GM12873 (cell line): ENCODE measurements at regions not wholly inside any gene's neighbourhood (a gene's known extent, or its start where the extent isn't known, plus 50 kb on each side); places are given as distances from the start of the nearest gene placed in this dataset.

Source experiments
- CTCF ChIP-seq: IDR thresholded peaks from 2 replicates; pipeline ENCODE4 v1.5.1; 2012; ENCODE audit warnings: low read depth, mild to moderate bottlenecking, moderate library complexity, low read length, control low read depth; ENCODE audit not compliant: insufficient read depth; ENCODE audit errors: missing control alignments

- TF ChIP-seq CTCF, result no peak
Measured at GRCh38 chr4:20570981-20571715, 129.1 kb upstream of the PACRGL start.

- TF ChIP-seq CTCF, result no peak
Measured at GRCh38 chr4:20572976-20573375, 127.3 kb upstream of the PACRGL start.

- no peak for TF ChIP-seq CTCF
Measured at GRCh38 chr4:20574986-20575385, 125.3 kb upstream of the PACRGL start.

GRCh38 chr4:20575486-20575885, 124.8 kb upstream of the PACRGL start:
- TF ChIP-seq CTCF, result no peak

GRCh38 chr4:20576861-20577260, 123.4 kb upstream of the PACRGL start:
- no peak for TF ChIP-seq CTCF

GRCh38 chr4:20577702-20578101, 122.6 kb upstream of the PACRGL start:
- no peak for TF ChIP-seq CTCF

GRCh38 chr4:20580907-20581306, 119.4 kb upstream of the PACRGL start:
- TF ChIP-seq CTCF, result no peak
